ENCODE measurements at regions not wholly inside any gene's neighbourhood (a gene's known extent, or its start where the extent isn't known, plus 50 kb on each side); places are given as distances from the start of the nearest gene placed in this dataset.

- no peaks in the 10 kb centered on the region for H3K79me1 ChIP-seq (ENCODE audit: insufficient read depth, low read depth, low read length, poor library complexity, severe bottlenecking)
- H4K8ac ChIP-seq (replicated peaks; ENCODE audit: insufficient read length, low read depth, low read length) = no peak overlapping the region
- no peak overlapping the region for H2BK12ac ChIP-seq (ENCODE audit: insufficient read length, low read depth, low read length)
- H3K4ac ChIP-seq (ENCODE audit: low read depth, low read length) = no peak overlapping the region
- H3K9me3 ChIP-seq (ENCODE audit: control insufficient read depth, low read depth, low read length) = no peaks in the 10 kb centered on the region
- no peak overlapping the region for H2BK5ac ChIP-seq (ENCODE audit: insufficient read length, low read length)
- Mint-ChIP-seq H3K4me3 (no peak overlapping the region), H3K27me3 (ENCODE audit: low read depth) (peaks cover 3% of the 10 kb centered on the region), H3K27ac (no peak overlapping the region; a peak in 1 of 7 replicates), H3K4me1 (peaks cover 21 to 26% of the 10 kb centered on the region in 2 experiments), H3K9me3 (no peaks in the 10 kb centered on the region), H3K36me3 (ENCODE audit: insufficient read depth in 1 of 3, low read depth in 3 of 3) (no peaks in the 10 kb centered on the region)
- no peaks in the 10 kb centered on the region for H4K20me1 ChIP-seq (ENCODE audit: control insufficient read depth, insufficient read depth, insufficient read length)
- no peaks in the 10 kb centered on the region for H3K27me3 ChIP-seq (ENCODE audit: insufficient read depth, low read length)
- H3K18ac ChIP-seq (ENCODE audit: insufficient read length, low read depth, low read length) = no peak overlapping the region
- no peak overlapping the region for H4K5ac ChIP-seq (ENCODE audit: insufficient read length, low read depth, low read length)
- no peak overlapping the region for H3K23ac ChIP-seq (ENCODE audit: insufficient read length, low read depth, low read length)
- H3K23me2 ChIP-seq (ENCODE audit: insufficient read length, low read depth, low read length, poor library complexity, severe bottlenecking) = no peaks in the 10 kb centered on the region
- H2BK15ac ChIP-seq (ENCODE audit: low read depth, low read length) = no peak overlapping the region
- H3T11ph ChIP-seq (ENCODE audit: low read length) = no peak overlapping the region
- no peak for DNase-seq
- H2AFZ ChIP-seq (ENCODE audit: low read length) = no peak overlapping the region
- no peak overlapping the region for H3K9ac ChIP-seq (ENCODE audit: extremely low read depth, insufficient read length, low read length)
- H2AK5ac ChIP-seq (ENCODE audit: insufficient read length, low read length) = no peak overlapping the region
- H3K4me2 ChIP-seq (ENCODE audit: insufficient read depth, insufficient read length, low read length) = no peak overlapping the region
- no peak overlapping the region; the same call in 1 of the 2 replicates for H3K14ac ChIP-seq (ENCODE audit: insufficient read depth, low read length)
- H4K91ac ChIP-seq (ENCODE audit: insufficient read length, low read depth, low read length) = no peak overlapping the region
- no peak overlapping the region for H2BK20ac ChIP-seq (ENCODE audit: low read depth, low read length, poor library complexity, severe bottlenecking)
- no CpG with 5 or more reads among the region's 29 CpGs for WGBS (ENCODE audit: extremely low coverage, insufficient read length, low lambda C conversion rate)
- no peak overlapping the region for H3K56ac ChIP-seq (ENCODE audit: insufficient read length, low read depth, low read length)
- H3K27ac ChIP-seq (ENCODE audit: insufficient read length, low read depth, low read length) = no peak overlapping the region
- TF ChIP-seq CTCF (conservative IDR thresholded peaks at IDR 0.05) = no peak
- H2BK120ac ChIP-seq (ENCODE audit: low read depth, low read length, poor library complexity, severe bottlenecking) = no peak overlapping the region
- H3K4me1 ChIP-seq (ENCODE audit: insufficient read depth, low read length) = peaks cover 2% of the 10 kb centered on the region; the same call in 1 of the 2 replicates
- H3K79me2 ChIP-seq (ENCODE audit: insufficient read depth, low read length) = no peaks in the 10 kb centered on the region
Observed at GRCh38 chr4:42345962-42346544, 51.2 kb upstream of the SHISA3 start.

Measured in H9 (cell line).